ENCODE measurements at regions not wholly inside any gene's neighbourhood (a gene's known extent, or its start where the extent isn't known, plus 50 kb on each side); places are given as distances from the start of the nearest gene placed in this dataset.
A peak's percentile ranks its signal among the peaks of the same experiment; 100 is the strongest.
"Not testable (repeated sequence)": the region's sequence is repeated elsewhere in the genome, so short reads cannot be mapped to it uniquely, and the experiment has no call there.

- Histone ChIP-seq H3K4me3 (ENCODE audit: low read depth in 1 of 3, low read length in 3 of 3) (no peak overlapping the region), H3K9me3 (ENCODE audit: control insufficient read depth in 2 of 2, insufficient read depth in 1 of 2, low read depth in 1 of 2, low read length in 1 of 2) (peaks cover 0 to 3% of the 10 kb centered on the region in 2 donors), H3K27me3 (ENCODE audit: control insufficient read depth in 3 of 3, insufficient read depth in 3 of 3, low read length in 3 of 3) (no peaks in the 10 kb centered on the region), H3K27ac (ENCODE audit: low read depth in 1 of 3, low read length in 2 of 3) (peak overlapping the region in 2 of 3 donors; percentile 44 to 70), H3K36me3 (ENCODE audit: control insufficient read depth in 3 of 3, insufficient read depth in 2 of 3, low read depth in 1 of 3, low read length in 3 of 3) (no peaks in the 10 kb centered on the region), H3K4me1 (ENCODE audit: control insufficient read depth in 3 of 3, insufficient read depth in 2 of 3, low read depth in 1 of 3, low read length in 2 of 3) (no peaks in the 10 kb centered on the region)
- DNase-seq, result peak in 1 of 2 donors; percentile 44
- no peak for FAIRE-seq
- WGBS, 3 donors, result 82 to 83% (median 82%) methylated on average over 5 of the region's 5 CpGs
These were observed 109.7 kb upstream of the KLF12 start for GRCh38 chr13:74243637-74244526.

DNA sequence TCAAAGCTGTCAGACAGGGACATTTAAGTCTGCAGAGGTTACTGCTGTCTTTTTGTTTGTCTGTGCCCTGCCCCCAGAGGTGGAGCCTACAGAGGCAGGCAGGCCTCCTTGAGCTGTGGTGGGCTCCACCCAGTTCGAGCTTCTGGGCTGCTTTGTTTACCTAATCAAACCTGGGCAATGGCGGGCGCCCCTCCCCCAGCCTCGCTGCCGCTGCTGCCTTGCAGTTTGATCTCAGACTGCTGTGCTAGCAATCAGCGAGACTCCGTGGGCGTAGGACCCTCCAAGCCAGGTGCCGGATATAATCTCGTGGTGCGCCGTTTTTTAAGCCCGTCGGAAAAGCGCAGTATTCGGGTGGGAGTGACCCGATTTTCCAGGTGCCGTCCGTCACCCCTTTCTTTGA lies 107.1 kb upstream of the KLF12 start:
- H3K9me3 ChIP-seq (ENCODE audit: control insufficient read depth in 2 of 2, insufficient read depth in 1 of 2, low read depth in 1 of 2, low read length in 1 of 2); H3K27ac ChIP-seq (ENCODE audit: low read depth in 1 of 3, low read length in 2 of 3); DNase-seq; H3K36me3 ChIP-seq (ENCODE audit: control insufficient read depth in 3 of 3, insufficient read depth in 2 of 3, low read depth in 1 of 3, low read length in 3 of 3); H3K4me1 ChIP-seq (ENCODE audit: control insufficient read depth in 3 of 3, insufficient read depth in 2 of 3, low read depth in 1 of 3, low read length in 2 of 3); H3K27me3 ChIP-seq (ENCODE audit: control insufficient read depth in 3 of 3, insufficient read depth in 3 of 3, low read length in 3 of 3); FAIRE-seq; H3K4me3 ChIP-seq (ENCODE audit: low read depth in 1 of 3, low read length in 3 of 3): not testable (repeated sequence)
- WGBS, 3 donors, result 76 to 84% (median 83%) methylated on average over 6 to 19 of the region's 19 CpGs

GRCh38 chr13:74230984-74231501 lies 96.8 kb upstream of the KLF12 start:
- Histone ChIP-seq H3K4me3 (ENCODE audit: low read depth in 1 of 3, low read length in 3 of 3) (no peak overlapping the region), H3K9me3 (ENCODE audit: control insufficient read depth in 2 of 2, insufficient read depth in 1 of 2, low read depth in 1 of 2, low read length in 1 of 2) (no peaks in the 10 kb centered on the region), H3K27ac (ENCODE audit: low read depth in 1 of 3, low read length in 2 of 3) (peak overlapping the region in 1 of 3 donors; percentile 3), H3K36me3 (ENCODE audit: control insufficient read depth in 3 of 3, insufficient read depth in 2 of 3, low read depth in 1 of 3, low read length in 3 of 3) (no peaks in the 10 kb centered on the region), H3K27me3 (ENCODE audit: control insufficient read depth in 3 of 3, insufficient read depth in 3 of 3, low read length in 3 of 3) (no peaks in the 10 kb centered on the region), H3K4me1 (ENCODE audit: control insufficient read depth in 3 of 3, insufficient read depth in 2 of 3, low read depth in 1 of 3, low read length in 2 of 3) (peaks cover 0 to 13% (median 3%) of the 10 kb centered on the region in 3 donors)
- FAIRE-seq (no peak), DNase-seq (peak in 1 of 2 donors; percentile 27)
- WGBS, 3 donors, result 64 to 70% (median 69%) methylated on average over 4 of the region's 4 CpGs

- WGBS, 3 donors, result 55 to 75% (median 61%) methylated on average over 4 of the region's 4 CpGs
- Histone ChIP-seq H3K4me1 (ENCODE audit: control insufficient read depth in 3 of 3, insufficient read depth in 2 of 3, low read depth in 1 of 3, low read length in 2 of 3) (peaks cover 0 to 16% (median 3%) of the 10 kb centered on the region in 3 donors), H3K9me3 (ENCODE audit: control insufficient read depth in 2 of 2, insufficient read depth in 1 of 2, low read depth in 1 of 2, low read length in 1 of 2) (no peaks in the 10 kb centered on the region), H3K27ac (ENCODE audit: low read depth in 1 of 3, low read length in 2 of 3) (no peak overlapping the region), H3K4me3 (ENCODE audit: low read depth in 1 of 3, low read length in 3 of 3) (no peak overlapping the region), H3K27me3 (ENCODE audit: control insufficient read depth in 3 of 3, insufficient read depth in 3 of 3, low read length in 3 of 3) (no peaks in the 10 kb centered on the region), H3K36me3 (ENCODE audit: control insufficient read depth in 3 of 3, insufficient read depth in 2 of 3, low read depth in 1 of 3, low read length in 3 of 3) (no peaks in the 10 kb centered on the region)
- DNase-seq (no peak), FAIRE-seq (no peak)
These were observed 95.0 kb upstream of the KLF12 start for GRCh38 chr13:74229242-74229641.

GRCh38 chr13:74227476-74228158 lies 93.4 kb upstream of the KLF12 start:
- FAIRE-seq, result peak; percentile 79

GRCh38 chr13:74226791-74227475 lies 92.7 kb upstream of the KLF12 start:
- H3K27ac ChIP-seq (ENCODE audit: low read depth in 1 of 3, low read length in 2 of 3), result peak overlapping the region in 1 of 3 donors; percentile 45
- WGBS, 3 donors, result 84 to 89% (median 88%) methylated on average over 4 of the region's 4 CpGs

More at GRCh38 chr13:74227476-74228158, 93.4 kb upstream of the KLF12 start:
- no peaks in the 10 kb centered on the region for H3K27me3 ChIP-seq (ENCODE audit: control insufficient read depth in 3 of 3, insufficient read depth in 3 of 3, low read length in 3 of 3)
- peak overlapping the region in 1 of 3 donors; percentile 45 for H3K27ac ChIP-seq (ENCODE audit: low read depth in 1 of 3, low read length in 2 of 3)
- H3K9me3 ChIP-seq (ENCODE audit: control insufficient read depth in 2 of 2, insufficient read depth in 1 of 2, low read depth in 1 of 2, low read length in 1 of 2), result no peaks in the 10 kb centered on the region
- WGBS, 3 donors, result 22 to 60% (median 36%) methylated on average over 6 of the region's 6 CpGs
- peaks cover 0 to 16% (median 3%) of the 10 kb centered on the region in 3 donors for H3K4me1 ChIP-seq (ENCODE audit: control insufficient read depth in 3 of 3, insufficient read depth in 2 of 3, low read depth in 1 of 3, low read length in 2 of 3)
- H3K4me3 ChIP-seq (ENCODE audit: low read depth in 1 of 3, low read length in 3 of 3), result no peak overlapping the region
- peak; percentile 25 to 53 for DNase-seq
- H3K36me3 ChIP-seq (ENCODE audit: control insufficient read depth in 3 of 3, insufficient read depth in 2 of 3, low read depth in 1 of 3, low read length in 3 of 3), result no peaks in the 10 kb centered on the region

DNA sequence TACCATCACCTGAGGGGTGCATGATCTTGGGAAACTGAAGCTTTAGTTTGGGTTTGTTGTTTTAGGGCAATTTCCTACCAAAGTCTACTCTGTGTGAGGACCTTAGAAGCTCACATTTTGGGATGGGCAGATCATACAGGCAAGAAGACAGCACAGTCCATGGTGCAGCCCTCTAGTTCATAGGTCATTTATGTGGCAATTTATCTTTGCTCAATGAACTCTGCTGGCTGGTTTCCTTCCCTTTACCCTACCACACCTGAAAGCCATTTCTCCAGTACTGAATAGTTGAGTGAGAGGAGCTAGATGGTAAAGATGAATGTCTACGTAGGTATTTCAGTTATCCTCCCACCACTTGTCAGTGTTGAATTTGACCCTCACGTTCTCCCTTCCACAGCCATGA lies 87.5 kb upstream of the KLF12 start:
- H3K4me1 ChIP-seq (ENCODE audit: control insufficient read depth in 3 of 3, insufficient read depth in 2 of 3, low read depth in 1 of 3, low read length in 2 of 3), result peaks cover 0 to 10% (median 3%) of the 10 kb centered on the region in 3 donors
- FAIRE-seq (no peak), DNase-seq (peak; percentile 62 to 89)
- H3K36me3 ChIP-seq (ENCODE audit: control insufficient read depth in 3 of 3, insufficient read depth in 2 of 3, low read depth in 1 of 3, low read length in 3 of 3), result no peaks in the 10 kb centered on the region
- WGBS, 3 donors, result 15 to 53% (median 31%) methylated on average over 2 of the region's 2 CpGs
- no peaks in the 10 kb centered on the region for H3K27me3 ChIP-seq (ENCODE audit: control insufficient read depth in 3 of 3, insufficient read depth in 3 of 3, low read length in 3 of 3)
- no peaks in the 10 kb centered on the region for H3K9me3 ChIP-seq (ENCODE audit: control insufficient read depth in 2 of 2, insufficient read depth in 1 of 2, low read depth in 1 of 2, low read length in 1 of 2)
- H3K27ac ChIP-seq (ENCODE audit: low read depth in 1 of 3, low read length in 2 of 3), result peak overlapping the region in 2 of 3 donors; percentile 37 to 43
- H3K4me3 ChIP-seq (ENCODE audit: low read depth in 1 of 3, low read length in 3 of 3), result no peak overlapping the region

More at GRCh38 chr13:74226791-74227475, 92.7 kb upstream of the KLF12 start:
- Histone ChIP-seq H3K36me3 (ENCODE audit: control insufficient read depth in 3 of 3, insufficient read depth in 2 of 3, low read depth in 1 of 3, low read length in 3 of 3) (no peaks in the 10 kb centered on the region), H3K27me3 (ENCODE audit: control insufficient read depth in 3 of 3, insufficient read depth in 3 of 3, low read length in 3 of 3) (no peaks in the 10 kb centered on the region), H3K4me3 (ENCODE audit: low read depth in 1 of 3, low read length in 3 of 3) (no peak overlapping the region), H3K9me3 (ENCODE audit: control insufficient read depth in 2 of 2, insufficient read depth in 1 of 2, low read depth in 1 of 2, low read length in 1 of 2) (no peaks in the 10 kb centered on the region), H3K4me1 (ENCODE audit: control insufficient read depth in 3 of 3, insufficient read depth in 2 of 3, low read depth in 1 of 3, low read length in 2 of 3) (peaks cover 0 to 19% (median 3%) of the 10 kb centered on the region in 3 donors)
- FAIRE-seq, result no peak
- DNase-seq, result no peak

DNA sequence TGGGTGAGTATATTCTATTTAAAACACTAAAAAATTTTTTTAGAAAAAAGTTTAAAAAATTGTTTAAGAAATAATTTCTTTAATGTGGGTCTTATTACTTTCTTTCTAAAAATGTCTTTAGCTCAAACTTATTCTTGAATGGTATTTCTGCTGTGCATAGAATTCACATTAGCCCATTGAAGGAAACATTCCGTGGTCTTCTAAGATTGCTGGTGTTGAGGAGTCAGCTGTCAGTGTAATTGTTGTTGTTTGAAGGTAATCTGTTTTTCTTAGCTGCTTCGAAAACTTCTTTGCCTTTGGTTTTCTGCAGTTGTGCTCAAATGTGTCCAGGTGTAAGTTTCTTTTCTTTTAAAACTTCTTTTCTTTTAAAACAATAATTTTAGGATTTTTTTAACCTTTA lies 85.4 kb upstream of the KLF12 start:
- Histone ChIP-seq H3K4me1 (ENCODE audit: control insufficient read depth in 3 of 3, insufficient read depth in 2 of 3, low read depth in 1 of 3, low read length in 2 of 3) (peaks cover 0 to 6% (median 0%) of the 10 kb centered on the region in 3 donors), H3K4me3 (ENCODE audit: low read depth in 1 of 3, low read length in 3 of 3) (no peak overlapping the region), H3K27ac (ENCODE audit: low read depth in 1 of 3, low read length in 2 of 3) (no peak overlapping the region), H3K9me3 (ENCODE audit: control insufficient read depth in 2 of 2, insufficient read depth in 1 of 2, low read depth in 1 of 2, low read length in 1 of 2) (no peaks in the 10 kb centered on the region), H3K36me3 (ENCODE audit: control insufficient read depth in 3 of 3, insufficient read depth in 2 of 3, low read depth in 1 of 3, low read length in 3 of 3) (no peaks in the 10 kb centered on the region), H3K27me3 (ENCODE audit: control insufficient read depth in 3 of 3, insufficient read depth in 3 of 3, low read length in 3 of 3) (no peaks in the 10 kb centered on the region)
- DNase-seq, result no peak
- FAIRE-seq, result peak; percentile 5
- WGBS, 3 donors, result 83 to 85% (median 85%) methylated on average over 2 of the region's 2 CpGs
